Epithelial cell of esophagus (primary cell): ENCODE measurements at regions not wholly inside any gene's neighbourhood (a gene's known extent, or its start where the extent isn't known, plus 50 kb on each side); places are given as distances from the start of the nearest gene placed in this dataset.

Experiments
- DNase-seq: peaks from one replicate; pipeline ENCODE4 v3.0.0; 2010; ENCODE audit warnings: low read depth
- H3K4me3 ChIP-seq: 2 replicates; pipeline ENCODE4 v1.5.1; 2011; ENCODE audit warnings: mild to moderate bottlenecking, low read length, control low read depth
- TF ChIP-seq, protein P1 (sequence below): IDR thresholded peaks from 2 replicates; pipeline ENCODE4 v1.5.1; 2011; ENCODE audit warnings: low read depth, mild to moderate bottlenecking, low read length, control low read depth, inconsistent platforms; ENCODE audit not compliant: insufficient read depth; ENCODE audit errors: missing control alignments

DNA sequence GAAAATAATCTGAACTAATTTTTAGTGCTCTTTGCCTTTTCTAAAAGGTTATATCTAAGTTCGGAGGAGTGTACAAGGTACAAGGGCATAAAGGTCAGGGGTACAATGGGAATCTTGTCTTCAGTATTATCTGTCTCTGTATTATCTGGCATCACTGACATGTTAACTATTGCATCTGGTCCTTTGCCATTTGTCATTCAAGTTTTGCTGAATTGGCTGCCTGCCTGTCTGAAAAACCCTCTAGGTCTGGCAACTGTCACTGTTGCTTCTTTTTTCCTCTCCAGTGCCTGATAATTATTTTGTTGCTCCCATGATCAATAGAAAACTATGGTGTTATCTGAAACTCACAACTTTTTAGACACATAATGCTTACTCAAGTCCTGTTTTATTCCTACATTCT lies 112.5 kb upstream of the STK26 start:
- no peak overlapping the region for H3K4me3 ChIP-seq
- DNase-seq: no peak
- TF ChIP-seq, protein P1, sequence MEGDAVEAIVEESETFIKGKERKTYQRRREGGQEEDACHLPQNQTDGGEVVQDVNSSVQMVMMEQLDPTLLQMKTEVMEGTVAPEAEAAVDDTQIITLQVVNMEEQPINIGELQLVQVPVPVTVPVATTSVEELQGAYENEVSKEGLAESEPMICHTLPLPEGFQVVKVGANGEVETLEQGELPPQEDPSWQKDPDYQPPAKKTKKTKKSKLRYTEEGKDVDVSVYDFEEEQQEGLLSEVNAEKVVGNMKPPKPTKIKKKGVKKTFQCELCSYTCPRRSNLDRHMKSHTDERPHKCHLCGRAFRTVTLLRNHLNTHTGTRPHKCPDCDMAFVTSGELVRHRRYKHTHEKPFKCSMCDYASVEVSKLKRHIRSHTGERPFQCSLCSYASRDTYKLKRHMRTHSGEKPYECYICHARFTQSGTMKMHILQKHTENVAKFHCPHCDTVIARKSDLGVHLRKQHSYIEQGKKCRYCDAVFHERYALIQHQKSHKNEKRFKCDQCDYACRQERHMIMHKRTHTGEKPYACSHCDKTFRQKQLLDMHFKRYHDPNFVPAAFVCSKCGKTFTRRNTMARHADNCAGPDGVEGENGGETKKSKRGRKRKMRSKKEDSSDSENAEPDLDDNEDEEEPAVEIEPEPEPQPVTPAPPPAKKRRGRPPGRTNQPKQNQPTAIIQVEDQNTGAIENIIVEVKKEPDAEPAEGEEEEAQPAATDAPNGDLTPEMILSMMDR: no peak

DNA sequence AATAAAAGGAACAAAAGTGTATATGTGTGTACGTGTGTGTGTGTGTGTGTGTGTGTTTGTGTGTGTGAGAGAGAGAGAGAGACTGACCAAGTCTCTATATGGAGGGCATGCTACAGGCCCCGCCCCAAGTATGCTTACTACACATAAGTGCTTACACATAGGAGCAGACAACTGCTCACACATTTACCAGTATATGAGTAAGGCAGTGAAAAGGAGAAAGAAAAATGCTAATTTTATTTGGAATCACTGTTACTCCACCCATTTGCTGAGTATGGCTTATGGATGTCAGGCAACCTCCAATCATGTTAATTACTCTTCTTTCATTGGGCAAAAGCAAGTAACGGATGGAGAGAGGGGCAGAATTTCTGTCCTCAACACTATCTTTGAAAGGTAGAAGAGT lies 107.6 kb upstream of the STK26 start:
- TF ChIP-seq, protein P1: no peak
- DNase-seq: no peak

DNA sequence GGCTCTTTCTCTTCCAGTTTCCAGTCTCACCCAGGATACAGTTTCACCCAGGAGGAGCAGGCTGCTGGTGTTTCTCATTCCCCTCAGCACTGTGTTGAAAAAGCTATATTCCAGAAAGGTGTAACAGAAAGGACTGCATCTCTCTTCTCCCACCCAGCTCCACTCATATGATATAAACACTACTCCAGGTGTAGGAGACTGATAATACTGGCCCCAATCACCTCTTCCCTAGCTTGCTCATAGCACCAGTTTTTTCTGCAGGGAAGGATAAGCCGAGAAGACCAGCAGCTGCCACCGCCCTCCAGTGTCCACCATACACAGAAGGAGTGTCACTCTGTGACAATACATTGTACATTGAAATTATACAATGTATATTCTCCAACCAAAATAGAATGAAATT lies 105.5 kb upstream of the STK26 start:
- TF ChIP-seq, protein P1: no peak
- no peak for DNase-seq
- no peak overlapping the region for H3K4me3 ChIP-seq

More for the DNA sequence above, 107.6 kb upstream of the STK26 start:
- H3K4me3 ChIP-seq: no peak overlapping the region

DNA sequence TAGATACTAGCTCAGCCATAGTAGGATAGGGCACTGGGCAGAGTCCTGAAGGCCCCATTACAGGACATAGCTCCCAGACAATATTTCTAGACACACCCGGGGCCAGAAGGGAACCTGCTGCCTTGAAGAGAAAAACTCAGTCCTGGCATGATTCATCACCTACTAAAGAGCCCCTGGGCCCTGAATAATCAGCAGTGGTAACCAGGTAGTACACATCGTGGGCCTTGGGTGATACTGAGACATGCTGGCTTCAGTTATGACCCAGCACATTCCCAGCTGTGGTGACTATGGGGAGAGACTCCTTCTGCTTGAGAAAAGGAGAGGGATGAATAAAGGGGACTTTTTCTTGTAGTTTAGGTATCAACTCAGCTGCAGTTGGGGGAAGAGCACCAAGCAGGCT lies 104.3 kb upstream of the STK26 start:
- peak; percentile 51 for DNase-seq
- no peak overlapping the region for H3K4me3 ChIP-seq
- TF ChIP-seq, protein P1: no peak

DNA sequence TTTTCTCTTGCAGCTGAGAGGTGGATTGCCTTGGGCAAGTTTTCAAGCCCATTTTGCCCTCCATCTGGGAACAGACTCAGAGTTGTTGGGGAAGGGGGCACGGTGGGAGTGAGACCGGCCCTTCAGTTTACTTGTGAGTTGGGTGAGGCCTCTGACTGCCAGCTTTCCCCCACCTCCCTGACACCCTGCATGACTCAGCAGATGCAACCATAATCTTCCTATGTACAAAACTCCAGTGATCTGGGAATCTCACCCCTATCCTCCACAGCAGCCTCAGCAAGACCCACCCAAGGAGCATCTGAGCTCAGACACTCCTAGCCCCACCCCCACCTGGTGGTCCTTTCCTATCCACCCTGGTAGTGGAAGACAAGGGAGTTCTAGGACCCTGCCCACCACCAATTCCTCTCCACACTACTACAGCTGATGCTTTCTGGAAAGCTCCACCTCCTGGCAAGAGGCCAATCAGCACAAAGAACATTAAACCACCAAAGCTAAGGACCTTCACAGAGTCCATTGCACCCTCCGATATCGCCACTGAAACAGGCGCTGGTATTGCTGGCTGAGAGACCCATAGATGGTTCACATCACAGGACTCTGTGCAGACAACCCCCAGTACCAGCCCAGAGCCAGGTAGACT lies 99.4 kb upstream of the STK26 start:
- TF ChIP-seq, protein P1: no peak
- DNase-seq: peak; percentile 9
- no peak overlapping the region for H3K4me3 ChIP-seq

DNA sequence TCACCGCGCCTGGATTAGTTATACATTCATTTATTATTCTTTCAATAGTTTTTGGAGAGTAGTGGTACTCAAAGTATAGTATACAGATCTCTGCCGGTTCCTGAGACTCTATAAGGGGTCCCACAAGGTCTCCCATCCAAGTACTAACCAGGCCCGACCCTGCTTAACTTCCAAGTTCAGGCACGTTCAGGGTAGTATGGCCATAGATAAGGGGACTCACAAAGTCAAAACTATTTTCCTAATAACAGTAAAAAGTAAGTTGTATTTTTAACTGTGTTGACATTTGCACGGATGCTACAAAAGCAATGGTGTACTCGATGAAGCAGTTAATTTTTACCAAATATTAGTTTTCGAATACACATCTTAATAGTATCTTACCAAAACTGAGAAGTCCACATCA lies 84.4 kb upstream of the STK26 start:
- TF ChIP-seq, protein P1: no peak
- no peak for DNase-seq

DNA sequence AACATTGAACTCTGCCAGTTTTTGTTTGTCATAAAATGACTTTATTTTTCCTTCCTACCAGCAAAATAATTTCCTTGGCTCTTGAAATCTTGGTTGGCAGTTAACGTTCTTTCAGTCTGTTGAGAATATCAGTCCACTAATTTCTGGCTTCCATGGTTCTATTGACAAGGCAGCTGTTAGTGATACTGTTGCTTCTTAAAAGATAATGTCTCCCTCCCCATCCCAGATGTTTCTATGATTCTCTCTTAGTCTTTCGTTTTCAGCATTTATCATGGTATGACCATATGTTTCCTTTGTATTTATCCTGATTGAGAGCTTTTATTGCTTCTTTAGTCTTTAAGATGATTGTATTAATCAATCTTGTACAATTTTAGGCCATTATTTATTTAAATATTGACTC lies 81.1 kb upstream of the STK26 start:
- TF ChIP-seq, protein P1: no peak
- no peak for DNase-seq
- H3K4me3 ChIP-seq: no peak overlapping the region

More for the DNA sequence above, 84.4 kb upstream of the STK26 start:
- H3K4me3 ChIP-seq: no peak overlapping the region
